ENCODE measurements at regions not wholly inside any gene's neighbourhood (a gene's known extent, or its start where the extent isn't known, plus 50 kb on each side); places are given as distances from the start of the nearest gene placed in this dataset.

DNA sequence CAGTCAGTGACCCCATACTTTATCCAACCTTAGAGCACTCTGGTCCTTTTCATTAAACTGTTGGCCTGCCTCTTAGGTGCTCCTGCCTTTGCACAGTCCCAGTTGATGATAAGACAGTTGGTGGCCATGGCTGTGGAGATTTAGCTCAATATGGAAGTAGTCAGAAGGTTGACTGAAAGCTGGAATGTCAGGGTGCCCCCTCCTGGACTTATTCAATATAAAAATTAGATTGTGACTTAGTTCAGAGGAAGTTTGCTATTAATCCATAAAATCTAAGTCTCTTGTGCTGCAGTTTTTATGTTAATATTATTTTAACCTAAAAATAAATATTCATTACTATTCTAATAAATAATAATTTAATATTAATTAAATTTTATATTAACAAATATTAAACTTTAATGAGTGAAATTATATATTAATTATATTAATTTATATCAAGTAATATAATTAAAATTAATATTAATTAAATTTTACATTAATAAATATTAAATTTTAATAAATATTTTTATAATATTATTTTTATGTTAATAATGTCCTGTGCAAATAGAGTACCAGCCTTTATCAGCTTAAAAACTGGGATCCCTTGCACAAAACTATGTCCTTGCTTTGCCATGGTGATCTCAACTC is 77.7 kb upstream of the ADAMTSL1 start:
- in situ Hi-C loops (cut with MboI), result no loop called here
- FAIRE-seq, result no peak
- BruUV-seq (replicated peaks), result no TSS peak
- no peak for TF ChIP-seq POLR2AphosphoS5 (IDR thresholded peaks at IDR 0.05; ENCODE audit: control insufficient read depth, insufficient read depth, low read depth, low read length)
- TF ChIP-seq ZNF668 (CRISPR knock-in tag; IDR thresholded peaks at IDR 0.05), result no peak
- TF ChIP-seq, protein P1, sequence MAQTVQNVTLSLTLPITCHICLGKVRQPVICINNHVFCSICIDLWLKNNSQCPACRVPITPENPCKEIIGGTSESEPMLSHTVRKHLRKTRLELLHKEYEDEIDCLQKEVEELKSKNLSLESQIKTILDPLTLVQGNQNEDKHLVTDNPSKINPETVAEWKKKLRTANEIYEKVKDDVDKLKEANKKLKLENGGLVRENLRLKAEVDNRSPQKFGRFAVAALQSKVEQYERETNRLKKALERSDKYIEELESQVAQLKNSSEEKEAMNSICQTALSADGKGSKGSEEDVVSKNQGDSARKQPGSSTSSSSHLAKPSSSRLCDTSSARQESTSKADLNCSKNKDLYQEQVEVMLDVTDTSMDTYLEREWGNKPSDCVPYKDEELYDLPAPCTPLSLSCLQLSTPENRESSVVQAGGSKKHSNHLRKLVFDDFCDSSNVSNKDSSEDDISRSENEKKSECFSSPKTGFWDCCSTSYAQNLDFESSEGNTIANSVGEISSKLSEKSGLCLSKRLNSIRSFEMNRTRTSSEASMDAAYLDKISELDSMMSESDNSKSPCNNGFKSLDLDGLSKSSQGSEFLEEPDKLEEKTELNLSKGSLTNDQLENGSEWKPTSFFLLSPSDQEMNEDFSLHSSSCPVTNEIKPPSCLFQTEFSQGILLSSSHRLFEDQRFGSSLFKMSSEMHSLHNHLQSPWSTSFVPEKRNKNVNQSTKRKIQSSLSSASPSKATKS (CRISPR knock-in tag; IDR thresholded peaks at IDR 0.05), result no peak
- no peak for TF ChIP-seq ESRRA (IDR thresholded peaks at IDR 0.05; ENCODE audit: borderline replicate concordance, low read depth)
- TF ChIP-seq, protein P2, sequence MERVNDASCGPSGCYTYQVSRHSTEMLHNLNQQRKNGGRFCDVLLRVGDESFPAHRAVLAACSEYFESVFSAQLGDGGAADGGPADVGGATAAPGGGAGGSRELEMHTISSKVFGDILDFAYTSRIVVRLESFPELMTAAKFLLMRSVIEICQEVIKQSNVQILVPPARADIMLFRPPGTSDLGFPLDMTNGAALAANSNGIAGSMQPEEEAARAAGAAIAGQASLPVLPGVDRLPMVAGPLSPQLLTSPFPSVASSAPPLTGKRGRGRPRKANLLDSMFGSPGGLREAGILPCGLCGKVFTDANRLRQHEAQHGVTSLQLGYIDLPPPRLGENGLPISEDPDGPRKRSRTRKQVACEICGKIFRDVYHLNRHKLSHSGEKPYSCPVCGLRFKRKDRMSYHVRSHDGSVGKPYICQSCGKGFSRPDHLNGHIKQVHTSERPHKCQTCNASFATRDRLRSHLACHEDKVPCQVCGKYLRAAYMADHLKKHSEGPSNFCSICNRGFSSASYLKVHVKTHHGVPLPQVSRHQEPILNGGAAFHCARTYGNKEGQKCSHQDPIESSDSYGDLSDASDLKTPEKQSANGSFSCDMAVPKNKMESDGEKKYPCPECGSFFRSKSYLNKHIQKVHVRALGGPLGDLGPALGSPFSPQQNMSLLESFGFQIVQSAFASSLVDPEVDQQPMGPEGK (CRISPR knock-in tag; IDR thresholded peaks at IDR 0.05; ENCODE audit: borderline replicate concordance), result no peak
- TF ChIP-seq EP300 (IDR thresholded peaks at IDR 0.05; ENCODE audit: low read length), result no peak
- no peak for TF ChIP-seq ZNF507 (tag; conservative IDR thresholded peaks at IDR 0.05)
- TF ChIP-seq, protein P3, sequence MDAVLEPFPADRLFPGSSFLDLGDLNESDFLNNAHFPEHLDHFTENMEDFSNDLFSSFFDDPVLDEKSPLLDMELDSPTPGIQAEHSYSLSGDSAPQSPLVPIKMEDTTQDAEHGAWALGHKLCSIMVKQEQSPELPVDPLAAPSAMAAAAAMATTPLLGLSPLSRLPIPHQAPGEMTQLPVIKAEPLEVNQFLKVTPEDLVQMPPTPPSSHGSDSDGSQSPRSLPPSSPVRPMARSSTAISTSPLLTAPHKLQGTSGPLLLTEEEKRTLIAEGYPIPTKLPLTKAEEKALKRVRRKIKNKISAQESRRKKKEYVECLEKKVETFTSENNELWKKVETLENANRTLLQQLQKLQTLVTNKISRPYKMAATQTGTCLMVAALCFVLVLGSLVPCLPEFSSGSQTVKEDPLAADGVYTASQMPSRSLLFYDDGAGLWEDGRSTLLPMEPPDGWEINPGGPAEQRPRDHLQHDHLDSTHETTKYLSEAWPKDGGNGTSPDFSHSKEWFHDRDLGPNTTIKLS (IDR thresholded peaks at IDR 0.05; ENCODE audit: borderline replicate concordance, low read depth), result no peak
- TF ChIP-seq SREBF1 (IDR thresholded peaks at IDR 0.05; ENCODE audit: borderline replicate concordance, low read depth, low read length), result no peak
- no peak for TF ChIP-seq ZNF134 (CRISPR knock-in tag; conservative IDR thresholded peaks at IDR 0.05)
- no peak for TF ChIP-seq NFIX (CRISPR knock-in tag; IDR thresholded peaks at IDR 0.05; ENCODE audit: low read depth)
- TF ChIP-seq, protein P4, sequence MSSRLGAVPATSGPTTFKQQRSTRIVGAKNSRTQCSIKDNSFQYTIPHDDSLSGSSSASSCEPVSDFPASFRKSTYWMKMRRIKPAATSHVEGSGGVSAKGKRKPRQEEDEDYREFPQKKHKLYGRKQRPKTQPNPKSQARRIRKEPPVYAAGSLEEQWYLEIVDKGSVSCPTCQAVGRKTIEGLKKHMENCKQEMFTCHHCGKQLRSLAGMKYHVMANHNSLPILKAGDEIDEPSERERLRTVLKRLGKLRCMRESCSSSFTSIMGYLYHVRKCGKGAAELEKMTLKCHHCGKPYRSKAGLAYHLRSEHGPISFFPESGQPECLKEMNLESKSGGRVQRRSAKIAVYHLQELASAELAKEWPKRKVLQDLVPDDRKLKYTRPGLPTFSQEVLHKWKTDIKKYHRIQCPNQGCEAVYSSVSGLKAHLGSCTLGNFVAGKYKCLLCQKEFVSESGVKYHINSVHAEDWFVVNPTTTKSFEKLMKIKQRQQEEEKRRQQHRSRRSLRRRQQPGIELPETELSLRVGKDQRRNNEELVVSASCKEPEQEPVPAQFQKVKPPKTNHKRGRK (tag; IDR thresholded peaks at IDR 0.05), result no peak
- no peak overlapping the region for H3K9ac ChIP-seq (ENCODE audit: insufficient read depth in 1 of 2, low read depth in 2 of 2, low read length in 2 of 2)
- no peak overlapping the region for H3K4me3 ChIP-seq
- no peak overlapping the region for H3K4me2 ChIP-seq (ENCODE audit: insufficient read depth, low read length)
- ATAC-seq, result no peak
- no peaks in the 10 kb centered on the region for H3K9me3 ChIP-seq (replicated peaks; ENCODE audit: control insufficient read depth, insufficient read depth, low read depth, low read length)
- POLR2A ChIA-PET, result no interaction called here
- H3K79me2 ChIP-seq (ENCODE audit: control insufficient read depth, insufficient read depth, low read length), result no peaks in the 10 kb centered on the region
- CTCF ChIA-PET (ENCODE audit: low intra/inter-chr PET ratio), result no interaction called here
- H4K20me1 ChIP-seq (replicated peaks; ENCODE audit: control insufficient read depth, insufficient read depth, low read length), result no peaks in the 10 kb centered on the region
- H3K27me3 ChIP-seq (ENCODE audit: control insufficient read depth in 2 of 2, insufficient read depth in 2 of 2, low read length in 2 of 2), result no peaks in the 10 kb centered on the region
- peak in 2 of 4 experiments; percentile 3 to 4 for DNase-seq (ENCODE audit: extremely low read depth in 1 of 4, low spot score in 3 of 4)
- H3K9me1 ChIP-seq (ENCODE audit: control insufficient read depth, insufficient read depth, low read length), result no peaks in the 10 kb centered on the region
- intact Hi-C loops (cut with micrococcal nuclease), result no loop called here
- H3K4me1 ChIP-seq (replicated peaks in 1 of 2; ENCODE audit: control insufficient read depth in 2 of 2, insufficient read depth in 2 of 2, low read length in 2 of 2), result no peaks in the 10 kb centered on the region
- H2AFZ ChIP-seq (ENCODE audit: low read depth, low read length), result no peak overlapping the region
- no peaks in the 10 kb centered on the region for H3K36me3 ChIP-seq (ENCODE audit: control insufficient read depth, insufficient read depth, low read length)
- H3K27ac ChIP-seq (ENCODE audit: extremely low read depth, low read depth, low read length), result no peak overlapping the region

All from K562 (cell line).